GM19395 (cell line): ENCODE measurements at regions not wholly inside any gene's neighbourhood (a gene's known extent, or its start where the extent isn't known, plus 50 kb on each side); places are given as distances from the start of the nearest gene placed in this dataset.

Source experiments
- ATAC-seq: cut with Tn5 transposase; IDR thresholded peaks from one replicate; pipeline ENCODE4 v1.9.1; 2021; ENCODE audit warnings: mild to moderate bottlenecking, moderate library complexity; ENCODE audit not compliant: unreplicated experiment

- no peak for ATAC-seq
These were observed 760.4 kb upstream of the TBX3 start for GRCh38 chr12:115444346-115444745.

- ATAC-seq, result no peak
These were observed 759.5 kb upstream of the TBX3 start for GRCh38 chr12:115443351-115443938.

- ATAC-seq, result no peak
These were observed 756.5 kb upstream of the TBX3 start for GRCh38 chr12:115440438-115440837.

GRCh38 chr12:115439008-115439601 is 755.1 kb upstream of the TBX3 start:
- ATAC-seq, result no peak

GRCh38 chr12:115438314-115438713 is 754.3 kb upstream of the TBX3 start:
- ATAC-seq, result no peak

GRCh38 chr12:115437061-115437567 is 753.1 kb upstream of the TBX3 start:
- no peak for ATAC-seq

- no peak for ATAC-seq
These were observed 749.1 kb upstream of the TBX3 start for GRCh38 chr12:115433014-115433634.

GRCh38 chr12:115430636-115431035 is 746.7 kb upstream of the TBX3 start:
- no peak for ATAC-seq

- no peak for ATAC-seq
These were observed 742.8 kb upstream of the TBX3 start for GRCh38 chr12:115426732-115427131.

- no peak for ATAC-seq
These were observed 740.0 kb upstream of the TBX3 start for GRCh38 chr12:115424003-115424402.

GRCh38 chr12:115423546-115423987 is 739.6 kb upstream of the TBX3 start:
- no peak for ATAC-seq

GRCh38 chr12:115422845-115423545 is 739.0 kb upstream of the TBX3 start:
- no peak for ATAC-seq

- ATAC-seq, result no peak
These were observed 738.1 kb upstream of the TBX3 start for GRCh38 chr12:115421796-115422709.

GRCh38 chr12:115421350-115421749 is 737.4 kb upstream of the TBX3 start:
- no peak for ATAC-seq

GRCh38 chr12:115419145-115419646 is 735.2 kb upstream of the TBX3 start:
- no peak for ATAC-seq

- no peak for ATAC-seq
These were observed 733.6 kb upstream of the TBX3 start for GRCh38 chr12:115417610-115418009.

GRCh38 chr12:115416869-115417268 is 732.9 kb upstream of the TBX3 start:
- no peak for ATAC-seq

GRCh38 chr12:115413626-115414025 is 729.7 kb upstream of the TBX3 start:
- ATAC-seq, result no peak

GRCh38 chr12:115412831-115413230 is 728.9 kb upstream of the TBX3 start:
- ATAC-seq, result no peak

- ATAC-seq, result no peak
These were observed 727.1 kb upstream of the TBX3 start for GRCh38 chr12:115411121-115411520.
